HG03060 (cell line): ENCODE measurements at regions not wholly inside any gene's neighbourhood (a gene's known extent, or its start where the extent isn't known, plus 50 kb on each side); places are given as distances from the start of the nearest gene placed in this dataset.

Source experiments
- ATAC-seq: cut with Tn5 transposase; IDR thresholded peaks from one replicate; pipeline ENCODE4 v1.9.1; 2021; ENCODE audit warnings: low read depth, moderate number of reproducible peaks; ENCODE audit not compliant: unreplicated experiment

DNA sequence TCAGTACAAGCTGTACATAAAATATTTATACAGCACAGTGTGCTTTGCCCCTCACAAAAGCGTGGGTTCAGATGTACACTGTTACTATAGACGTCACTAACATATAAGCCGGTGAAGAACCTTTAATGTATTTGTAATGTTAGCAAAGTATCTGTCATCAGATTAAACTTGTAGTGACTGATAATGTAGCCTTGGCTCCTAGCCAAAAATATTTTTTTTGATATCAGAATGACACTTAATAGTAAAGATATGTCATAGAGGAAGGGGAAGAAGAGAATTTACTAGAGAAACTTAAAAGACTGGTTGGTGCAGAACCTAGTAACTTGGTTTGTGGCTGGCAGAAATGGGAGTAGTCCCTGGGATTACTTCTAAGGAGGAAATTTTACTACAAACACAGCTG is 258.7 kb upstream of the DMRT1 start:
- ATAC-seq: no peak

DNA sequence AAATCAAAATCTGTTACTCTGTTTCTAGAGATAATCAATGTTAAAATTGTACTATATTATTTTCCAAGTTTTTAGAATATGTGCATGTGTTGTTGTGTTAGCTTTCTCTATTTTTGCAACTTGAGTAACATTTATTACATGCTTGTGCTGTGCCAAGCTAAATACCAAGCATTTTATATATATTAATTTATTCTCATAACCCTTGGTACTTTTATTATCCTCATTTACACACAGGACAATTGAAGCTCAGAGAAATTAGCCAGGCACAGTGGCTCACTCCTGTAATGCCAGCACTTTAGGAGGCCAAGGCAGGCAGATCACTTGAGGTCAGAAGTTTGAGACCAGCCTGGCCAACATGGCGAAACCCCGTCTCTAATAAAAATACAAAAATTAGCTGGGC is 254.0 kb upstream of the DMRT1 start:
- ATAC-seq: no peak

DNA sequence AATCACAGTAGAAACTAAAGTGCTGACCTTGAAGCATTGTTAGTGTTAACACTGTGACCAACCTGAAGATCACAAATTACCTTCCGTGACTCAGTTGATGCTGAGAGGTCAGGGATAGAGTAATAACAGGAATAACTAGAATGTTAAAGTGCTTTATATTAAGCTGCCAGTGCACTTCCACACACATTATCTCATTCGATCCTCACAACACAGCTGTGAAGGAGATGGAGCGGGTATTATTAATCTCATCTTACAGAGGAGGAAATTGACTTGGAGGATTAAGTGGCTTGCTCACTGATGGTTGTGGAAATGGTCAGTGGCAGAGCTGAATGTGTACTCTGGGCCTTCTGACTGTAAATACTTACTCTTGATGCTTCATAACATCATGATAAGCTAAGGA is 252.5 kb upstream of the DMRT1 start:
- ATAC-seq: no peak

DNA sequence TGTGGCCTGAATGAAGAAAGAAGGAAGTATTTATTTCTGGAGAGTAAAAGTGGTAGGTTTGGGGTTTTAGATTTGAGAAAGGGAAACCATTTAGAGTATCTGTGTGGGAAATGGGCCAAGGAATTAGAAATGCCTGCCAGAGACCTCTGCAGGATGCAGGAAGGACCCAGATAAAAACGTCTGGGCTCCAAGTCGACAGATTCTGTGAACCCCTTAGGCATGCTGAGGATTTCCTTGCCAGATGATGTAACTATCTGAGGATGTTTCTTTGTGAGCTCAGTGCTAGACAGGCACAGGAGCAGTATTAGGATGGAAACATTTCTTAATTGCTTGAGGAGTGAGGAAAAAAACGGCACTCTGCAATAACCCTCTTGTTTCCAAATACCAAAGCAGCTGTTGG is 251.8 kb upstream of the DMRT1 start:
- ATAC-seq: no peak

DNA sequence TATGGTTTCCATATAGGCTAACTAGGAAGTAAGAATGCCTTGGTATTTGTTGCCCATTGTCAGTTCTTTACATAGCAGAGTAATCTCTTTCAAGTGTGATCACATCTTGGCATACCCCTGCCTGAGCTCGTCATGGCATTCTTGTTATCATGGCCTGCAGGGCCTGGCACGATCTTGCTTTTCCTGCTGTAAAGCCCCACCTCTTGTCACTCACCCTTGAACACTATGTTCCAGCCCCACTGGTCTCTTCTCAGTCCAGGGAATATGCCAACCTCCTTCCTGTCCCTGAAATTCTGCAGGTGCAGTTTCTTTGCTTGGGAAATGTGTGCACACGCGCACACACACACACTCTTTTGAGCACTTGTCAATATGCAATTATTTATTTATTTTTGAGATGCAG is 250.2 kb upstream of the DMRT1 start:
- ATAC-seq: no peak

DNA sequence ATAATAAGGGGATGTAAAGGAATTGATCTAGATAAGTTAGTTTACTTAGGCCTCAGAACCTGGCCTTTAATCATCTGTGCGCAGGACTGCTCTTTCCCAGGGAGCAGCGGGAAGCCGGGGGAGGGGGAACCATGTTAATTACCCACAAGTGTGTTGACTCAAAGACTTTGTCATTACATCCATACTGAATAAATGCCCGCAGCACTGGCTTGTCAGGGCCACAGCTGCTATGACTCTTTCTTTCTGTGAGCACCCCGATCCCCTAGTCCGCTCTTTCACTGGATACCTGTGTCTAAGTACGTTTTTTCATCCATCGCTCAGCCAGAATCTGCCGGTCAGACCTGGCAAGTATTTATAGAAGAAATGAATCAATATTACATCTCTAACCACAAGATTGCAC is 249.3 kb upstream of the DMRT1 start:
- no peak for ATAC-seq

DNA sequence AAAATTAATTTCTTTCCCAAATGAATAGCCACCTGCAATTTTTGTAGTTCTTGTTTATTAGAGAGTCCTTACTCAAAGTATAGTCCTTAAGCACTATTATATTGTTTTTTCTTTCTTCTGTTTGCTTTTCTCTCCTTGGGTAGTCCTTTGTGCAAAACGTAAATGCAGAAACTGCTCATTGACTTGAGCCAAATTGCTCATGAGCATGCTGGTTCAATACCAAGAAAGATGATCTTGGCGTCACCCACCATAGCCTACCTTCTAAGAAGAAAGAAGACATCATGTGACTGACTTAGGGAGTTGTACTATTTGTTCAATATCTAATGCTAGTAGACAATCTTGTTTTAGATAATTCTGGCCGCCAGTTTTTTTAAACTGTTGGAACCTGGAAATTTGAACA is 248.8 kb upstream of the DMRT1 start:
- no peak for ATAC-seq

DNA sequence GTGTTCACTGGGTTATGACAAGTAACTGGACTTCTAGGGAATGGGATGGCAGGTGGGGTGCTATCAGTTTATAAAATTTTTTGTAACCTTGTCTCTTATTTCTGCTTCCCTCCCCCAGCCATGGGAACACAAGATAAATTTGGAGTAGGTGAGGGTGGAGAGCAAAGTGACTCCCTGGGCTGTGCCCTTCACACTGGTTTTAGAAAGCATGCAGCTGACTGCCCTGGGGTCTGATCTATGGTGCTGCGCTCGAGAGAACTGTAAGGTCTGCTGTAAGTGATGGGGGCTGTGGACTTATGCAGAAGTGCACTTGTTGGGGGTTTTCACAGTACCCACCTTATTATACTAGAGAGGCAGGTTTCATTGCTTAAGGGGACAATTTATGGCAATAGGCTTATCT is 247.7 kb upstream of the DMRT1 start:
- no peak for ATAC-seq

DNA sequence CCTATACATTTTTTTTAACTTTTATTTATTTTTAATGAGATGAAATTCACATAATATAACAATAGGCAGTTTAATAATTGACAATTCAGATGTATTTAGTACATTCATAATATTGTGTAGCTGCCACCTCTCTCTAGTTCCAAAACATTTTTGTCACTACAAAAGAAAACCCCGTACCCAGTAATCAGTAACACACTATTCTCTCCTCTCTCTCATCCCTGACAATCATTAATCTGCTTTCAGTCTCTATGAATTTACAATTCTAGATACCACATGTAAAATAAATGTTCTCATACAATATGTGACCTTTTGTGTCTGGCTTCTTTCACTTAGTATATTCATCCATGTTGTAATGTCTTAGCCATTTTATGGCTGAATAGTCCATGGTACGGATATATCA is 244.8 kb upstream of the DMRT1 start:
- no peak for ATAC-seq

DNA sequence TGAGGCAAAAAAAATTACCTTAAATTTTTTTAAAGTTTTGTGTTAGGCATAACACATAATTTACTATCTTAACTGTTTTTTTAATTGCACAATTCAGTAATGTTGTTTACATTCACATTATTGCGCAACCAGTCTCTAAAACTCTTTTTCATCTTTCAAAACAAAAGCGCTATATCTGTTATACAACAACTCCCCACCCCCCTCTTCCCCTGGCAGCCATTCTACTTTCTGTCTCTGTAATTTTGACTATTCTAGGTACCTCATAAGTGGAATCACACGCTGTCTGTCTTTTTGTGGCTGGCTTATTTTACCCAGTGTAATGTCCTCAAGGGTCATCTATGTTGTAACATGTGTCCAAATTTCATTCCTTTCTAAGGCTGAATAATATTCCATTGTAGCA is 241.5 kb upstream of the DMRT1 start:
- no peak for ATAC-seq

DNA sequence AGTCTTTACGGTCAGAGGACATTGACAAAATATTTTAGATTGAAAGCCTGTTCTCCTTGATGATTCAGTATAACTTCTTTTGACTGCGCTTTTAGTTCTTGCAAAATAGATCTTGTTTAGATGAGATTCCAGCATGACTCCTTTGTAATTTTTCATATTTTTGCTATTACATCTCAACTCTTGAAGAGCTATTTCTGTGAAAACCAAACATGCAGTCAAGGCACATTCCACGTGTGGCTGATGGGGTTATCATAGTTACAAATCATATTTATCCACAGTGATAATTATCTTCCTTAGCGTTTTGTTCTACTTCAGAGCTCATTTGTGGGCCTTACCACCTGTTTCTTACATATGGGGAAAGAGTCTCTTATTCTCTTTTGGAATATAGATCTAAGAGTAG is 238.8 kb upstream of the DMRT1 start:
- no peak for ATAC-seq

DNA sequence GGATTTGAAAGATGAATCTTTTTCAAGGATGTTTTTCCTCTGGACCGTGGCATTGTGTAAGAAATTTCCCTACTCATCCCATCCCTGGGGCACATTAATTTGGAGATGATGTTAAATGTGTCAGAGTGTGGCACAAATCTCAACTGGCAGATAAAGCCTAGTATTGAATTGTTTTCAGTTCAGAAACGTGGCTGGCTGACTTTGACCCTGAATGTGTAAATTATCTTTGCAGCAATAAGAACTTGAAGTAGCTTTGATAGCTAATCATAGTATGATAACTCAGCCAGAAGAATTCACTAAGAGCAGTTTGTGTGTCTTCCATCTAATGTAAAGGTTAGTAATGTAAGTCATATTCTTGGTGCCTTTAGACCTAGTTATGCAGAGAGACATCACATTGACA is 238.4 kb upstream of the DMRT1 start:
- ATAC-seq: no peak

DNA sequence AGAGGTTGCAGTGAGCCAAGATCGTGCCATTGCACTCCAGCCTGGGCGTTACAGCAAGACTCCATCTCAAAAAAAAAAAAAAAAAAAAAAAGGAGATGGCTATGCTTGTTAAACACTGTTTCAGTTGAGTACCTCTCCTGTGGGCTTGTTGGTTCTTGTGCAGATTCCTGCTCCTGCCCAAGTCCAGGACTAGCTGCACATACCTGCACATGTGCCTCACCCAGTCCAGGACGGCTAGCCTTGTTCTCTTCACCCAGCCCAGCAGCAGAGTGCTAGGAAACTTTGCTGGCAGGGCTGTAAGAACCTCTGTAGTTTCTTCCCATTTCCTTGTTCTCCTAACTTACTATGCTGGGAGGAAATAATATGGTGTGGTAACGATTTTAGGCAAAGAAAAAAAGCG is 234.1 kb upstream of the DMRT1 start:
- ATAC-seq: no peak

DNA sequence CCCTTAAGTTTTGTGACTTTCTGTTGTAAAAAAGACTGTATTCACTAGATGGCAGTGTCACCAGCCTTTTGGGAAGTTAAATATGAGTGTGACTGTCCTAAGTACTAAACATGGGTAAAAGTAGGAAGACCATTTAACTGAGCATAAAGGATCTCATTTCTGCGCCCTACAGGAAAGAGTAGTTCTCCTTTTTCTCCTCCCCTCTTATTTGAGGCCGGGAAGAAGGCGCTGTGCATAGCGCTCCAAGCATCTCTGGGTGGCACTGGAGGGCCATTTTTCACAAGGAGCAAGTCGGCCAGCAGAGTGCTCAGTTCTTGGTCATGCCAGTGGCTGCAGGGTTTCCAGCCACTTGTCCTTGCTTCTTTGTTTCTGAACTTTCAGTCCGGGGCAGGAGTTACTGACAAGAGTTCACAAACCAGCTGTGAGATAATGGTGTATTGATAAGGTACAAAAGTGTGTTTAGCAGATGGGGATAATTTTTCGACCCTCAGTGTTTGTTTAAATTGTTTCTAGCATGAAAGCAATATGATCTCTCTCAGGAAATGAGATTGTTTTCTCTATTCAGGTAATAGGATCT is 227.6 kb upstream of the DMRT1 start:
- peak; percentile 47 for ATAC-seq

DNA sequence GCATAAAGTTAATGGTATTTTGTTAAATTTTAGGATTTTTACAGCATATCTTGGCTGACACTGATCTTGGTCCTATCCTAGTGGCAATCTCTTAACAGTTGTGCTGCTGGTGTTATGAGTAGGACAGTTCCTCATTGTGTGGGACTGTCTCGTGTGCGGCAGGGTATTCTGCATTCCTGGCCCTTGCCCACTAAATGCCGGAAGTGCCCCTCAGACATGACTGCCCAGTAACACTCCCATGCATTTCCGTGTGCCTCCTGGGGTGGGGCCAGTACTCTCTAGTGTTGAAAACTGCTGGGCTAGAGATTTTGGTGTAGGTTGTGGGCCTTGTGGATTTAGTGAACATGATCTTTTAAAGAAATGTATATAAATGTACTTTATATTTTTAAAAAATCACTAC is 227.1 kb upstream of the DMRT1 start:
- no peak for ATAC-seq

DNA sequence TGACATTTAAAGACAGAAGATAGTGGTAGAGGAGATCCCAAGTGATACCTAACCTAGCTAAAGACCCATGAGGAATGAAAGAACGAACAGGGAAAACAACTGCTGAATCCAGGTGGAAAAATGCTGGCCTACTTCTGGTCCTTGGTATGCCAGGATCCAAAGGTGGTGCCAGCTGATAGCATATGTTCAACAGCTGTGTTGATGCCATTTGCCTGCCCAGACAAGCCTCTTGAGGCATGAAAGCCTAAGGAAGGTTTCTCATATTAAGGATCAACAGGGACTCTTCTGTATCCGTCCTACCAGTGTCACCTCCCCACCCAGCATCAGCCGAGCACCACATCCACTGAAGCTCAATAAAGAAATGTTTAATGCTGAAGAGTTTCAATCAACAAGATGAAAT is 225.7 kb upstream of the DMRT1 start:
- no peak for ATAC-seq

DNA sequence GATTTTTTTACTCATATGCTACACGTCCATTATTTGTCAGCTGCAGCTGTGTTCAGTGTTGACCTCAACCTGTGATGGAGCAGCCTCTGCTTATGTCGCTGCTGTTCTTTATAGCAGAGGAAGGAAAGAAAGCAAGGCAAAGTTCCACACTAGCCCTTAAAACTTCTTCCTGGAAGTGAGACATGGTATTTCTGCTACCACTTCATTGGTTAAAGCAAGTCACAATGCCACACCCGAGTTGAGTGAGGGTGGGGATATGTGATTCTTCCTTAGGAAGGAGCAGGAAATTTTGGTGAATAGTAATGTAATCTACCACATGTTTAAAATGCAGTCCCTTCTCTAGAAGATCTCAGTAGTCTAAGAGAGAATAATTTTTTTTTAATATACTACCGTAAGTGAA is 224.8 kb upstream of the DMRT1 start:
- ATAC-seq: no peak

DNA sequence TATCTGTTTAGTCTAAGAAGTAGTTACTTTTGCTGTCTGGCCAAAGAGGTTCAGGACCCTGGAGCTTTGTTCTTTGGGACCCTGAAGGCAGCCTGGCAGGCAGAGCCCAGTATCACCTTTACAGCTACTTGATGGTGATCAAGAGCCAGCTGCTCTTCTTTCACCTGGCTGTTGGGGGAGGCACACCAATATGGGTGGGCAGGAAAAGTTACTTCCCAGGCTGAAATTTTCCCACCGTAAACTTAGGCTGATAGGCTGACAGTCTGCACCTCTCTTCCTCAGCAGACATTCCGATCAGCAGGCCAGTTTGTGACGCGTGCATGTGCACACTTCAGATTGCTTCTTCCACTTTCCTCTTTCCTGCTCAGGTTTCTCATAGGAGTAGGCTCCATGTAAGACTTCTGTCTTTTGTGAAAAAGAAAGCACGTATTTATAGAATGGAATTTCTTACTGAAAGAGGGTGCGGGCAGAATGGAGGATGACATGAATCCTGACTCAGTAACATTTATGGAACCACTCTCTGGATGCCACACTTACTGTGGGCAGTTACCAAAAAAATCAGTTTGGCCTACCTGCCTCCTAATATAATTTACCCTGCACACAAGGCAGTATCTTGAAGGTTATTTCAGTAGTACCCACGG is 223.9 kb upstream of the DMRT1 start:
- no peak for ATAC-seq

DNA sequence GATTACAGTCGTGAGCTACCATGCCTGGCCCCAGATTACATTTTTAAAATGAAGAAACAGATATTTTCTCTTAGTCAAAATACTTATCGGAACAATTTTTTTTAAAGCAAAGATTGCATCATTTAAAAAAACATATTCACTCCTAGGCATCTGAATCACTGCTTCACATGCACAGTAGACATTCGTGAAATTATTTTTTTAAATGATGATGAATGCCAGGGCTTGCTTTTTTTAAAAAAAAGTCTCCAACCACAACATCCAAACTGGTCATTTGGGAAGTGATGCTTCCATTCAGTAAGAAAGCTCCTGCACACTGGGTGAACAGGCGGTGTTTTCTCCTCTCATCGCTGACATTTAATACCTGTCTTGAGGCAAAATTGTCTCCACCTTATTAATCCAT is 223.0 kb upstream of the DMRT1 start:
- no peak for ATAC-seq

DNA sequence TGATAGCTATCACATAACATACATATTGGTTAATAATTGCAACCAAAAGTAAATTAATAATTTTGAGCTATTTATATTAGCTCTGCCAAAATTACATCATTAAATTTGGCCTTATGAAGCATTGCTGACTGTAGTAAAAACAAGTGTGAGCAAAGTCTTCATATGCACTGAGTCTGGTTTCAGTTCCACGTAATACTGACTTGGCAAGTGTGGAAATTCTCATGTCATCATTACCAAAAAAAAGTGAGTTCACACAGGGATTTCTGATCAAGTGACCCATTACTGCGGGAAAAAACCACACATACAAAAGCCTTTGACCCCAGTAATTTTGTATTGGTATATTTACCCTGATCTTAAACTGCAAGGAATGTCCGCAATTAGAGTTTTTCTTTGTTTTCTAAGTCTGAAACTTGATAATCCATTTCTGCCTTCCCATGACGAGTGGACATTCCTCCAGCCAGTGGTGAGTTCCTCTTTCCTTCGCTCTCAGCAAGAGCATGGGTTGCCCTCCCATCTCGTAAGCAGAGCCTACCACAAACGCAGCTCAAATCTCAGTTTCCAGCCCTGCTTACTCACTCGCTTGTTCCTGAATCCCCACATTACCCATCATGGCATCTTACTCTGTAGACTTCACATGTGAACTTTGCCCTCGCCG is 220.2 kb upstream of the DMRT1 start:
- no peak for ATAC-seq

DNA sequence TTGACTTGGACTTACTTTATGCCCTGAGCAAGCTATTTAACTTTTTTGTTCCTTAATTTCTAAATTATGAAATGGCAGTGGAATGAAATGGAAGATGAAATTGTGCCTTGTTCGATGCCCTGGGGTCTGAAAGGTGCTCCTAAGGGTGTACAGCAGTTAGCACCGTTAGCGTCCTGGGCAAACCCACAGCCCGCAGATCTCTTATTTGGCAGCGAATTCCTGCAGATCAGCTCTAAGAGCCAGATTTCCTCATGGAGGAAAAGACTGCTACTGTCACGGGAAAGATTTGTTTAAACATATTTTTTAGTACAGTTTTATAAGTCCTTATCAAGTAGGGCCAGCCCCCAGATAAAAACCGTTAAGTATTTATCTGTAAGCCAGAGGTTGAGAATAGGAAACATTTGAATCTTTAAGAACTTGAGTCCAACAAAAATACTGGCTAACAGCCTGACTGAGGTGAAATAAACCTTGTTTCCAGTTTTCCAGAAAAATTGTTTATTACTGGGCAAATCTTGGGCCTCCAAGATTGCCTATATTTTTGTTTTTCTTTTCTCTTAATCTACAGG is 216.5 kb upstream of the DMRT1 start:
- no peak for ATAC-seq

DNA sequence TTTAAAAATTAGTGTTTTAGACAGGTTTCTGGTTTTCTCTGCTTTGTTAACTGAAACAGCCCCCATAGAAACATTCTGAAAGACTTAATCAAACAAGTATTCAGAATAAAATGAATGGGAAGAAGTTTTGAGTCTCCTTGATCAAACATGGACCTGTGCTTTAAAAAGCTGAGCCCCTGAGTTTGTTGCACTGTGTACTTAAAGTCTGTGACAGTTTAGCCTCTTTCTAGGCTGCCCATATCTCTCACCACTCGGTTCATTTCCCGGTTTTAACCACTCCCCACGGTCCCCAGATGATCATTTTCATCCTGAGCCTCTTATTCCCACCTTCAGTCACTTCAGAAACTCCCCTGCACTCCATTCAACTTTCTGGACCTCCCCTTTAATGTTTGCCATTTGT is 215.9 kb upstream of the DMRT1 start:
- ATAC-seq: no peak
